ENCODE measurements at regions not wholly inside any gene's neighbourhood (a gene's known extent, or its start where the extent isn't known, plus 50 kb on each side); places are given as distances from the start of the nearest gene placed in this dataset.

- no peak for TF ChIP-seq ZBTB42 (CRISPR knock-in tag; IDR thresholded peaks at IDR 0.05)
- TF ChIP-seq GATAD1 (CRISPR knock-in tag; IDR thresholded peaks at IDR 0.05), result no peak
- no peak for TF ChIP-seq ZNF576 (CRISPR knock-in tag; IDR thresholded peaks at IDR 0.05)
- TF ChIP-seq, protein P1, sequence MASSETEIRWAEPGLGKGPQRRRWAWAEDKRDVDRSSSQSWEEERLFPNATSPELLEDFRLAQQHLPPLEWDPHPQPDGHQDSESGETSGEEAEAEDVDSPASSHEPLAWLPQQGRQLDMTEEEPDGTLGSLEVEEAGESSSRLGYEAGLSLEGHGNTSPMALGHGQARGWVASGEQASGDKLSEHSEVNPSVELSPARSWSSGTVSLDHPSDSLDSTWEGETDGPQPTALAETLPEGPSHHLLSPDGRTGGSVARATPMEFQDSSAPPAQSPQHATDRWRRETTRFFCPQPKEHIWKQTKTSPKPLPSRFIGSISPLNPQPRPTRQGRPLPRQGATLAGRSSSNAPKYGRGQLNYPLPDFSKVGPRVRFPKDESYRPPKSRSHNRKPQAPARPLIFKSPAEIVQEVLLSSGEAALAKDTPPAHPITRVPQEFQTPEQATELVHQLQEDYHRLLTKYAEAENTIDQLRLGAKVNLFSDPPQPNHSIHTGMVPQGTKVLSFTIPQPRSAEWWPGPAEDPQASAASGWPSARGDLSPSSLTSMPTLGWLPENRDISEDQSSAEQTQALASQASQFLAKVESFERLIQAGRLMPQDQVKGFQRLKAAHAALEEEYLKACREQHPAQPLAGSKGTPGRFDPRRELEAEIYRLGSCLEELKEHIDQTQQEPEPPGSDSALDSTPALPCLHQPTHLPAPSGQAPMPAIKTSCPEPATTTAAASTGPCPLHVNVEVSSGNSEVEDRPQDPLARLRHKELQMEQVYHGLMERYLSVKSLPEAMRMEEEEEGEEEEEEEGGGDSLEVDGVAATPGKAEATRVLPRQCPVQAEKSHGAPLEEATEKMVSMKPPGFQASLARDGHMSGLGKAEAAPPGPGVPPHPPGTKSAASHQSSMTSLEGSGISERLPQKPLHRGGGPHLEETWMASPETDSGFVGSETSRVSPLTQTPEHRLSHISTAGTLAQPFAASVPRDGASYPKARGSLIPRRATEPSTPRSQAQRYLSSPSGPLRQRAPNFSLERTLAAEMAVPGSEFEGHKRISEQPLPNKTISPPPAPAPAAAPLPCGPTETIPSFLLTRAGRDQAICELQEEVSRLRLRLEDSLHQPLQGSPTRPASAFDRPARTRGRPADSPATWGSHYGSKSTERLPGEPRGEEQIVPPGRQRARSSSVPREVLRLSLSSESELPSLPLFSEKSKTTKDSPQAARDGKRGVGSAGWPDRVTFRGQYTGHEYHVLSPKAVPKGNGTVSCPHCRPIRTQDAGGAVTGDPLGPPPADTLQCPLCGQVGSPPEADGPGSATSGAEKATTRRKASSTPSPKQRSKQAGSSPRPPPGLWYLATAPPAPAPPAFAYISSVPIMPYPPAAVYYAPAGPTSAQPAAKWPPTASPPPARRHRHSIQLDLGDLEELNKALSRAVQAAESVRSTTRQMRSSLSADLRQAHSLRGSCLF (CRISPR knock-in tag; IDR thresholded peaks at IDR 0.05; ENCODE audit: borderline replicate concordance), result no peak
- no peak for TF ChIP-seq REST (IDR thresholded peaks at IDR 0.05; ENCODE audit: borderline replicate concordance in 1 of 2, low read depth in 1 of 2, low read length in 2 of 2)
- TF ChIP-seq E2F2 (CRISPR knock-in tag; IDR thresholded peaks at IDR 0.05; ENCODE audit: borderline replicate concordance), result no peak
- TF ChIP-seq ZNF281 (CRISPR knock-in tag; IDR thresholded peaks at IDR 0.05; ENCODE audit: borderline replicate concordance), result no peak
- TF ChIP-seq TOPORS (CRISPR knock-in tag; IDR thresholded peaks at IDR 0.05), result no peak
- no peak for TF ChIP-seq ZNF451 (CRISPR knock-in tag; IDR thresholded peaks at IDR 0.05)
- TF ChIP-seq ZNF234 (CRISPR knock-in tag; conservative IDR thresholded peaks at IDR 0.05), result no peak
- no peak for TF ChIP-seq IRX3 (CRISPR knock-in tag; IDR thresholded peaks at IDR 0.05; ENCODE audit: borderline replicate concordance, low read depth)
- Histone ChIP-seq H3K4me1 (ENCODE audit: insufficient read depth, low read length) (no peaks in the 10 kb centered on the region), H3K27ac (ENCODE audit: extremely low read length, insufficient read depth, low read length) (no peak overlapping the region), H2AFZ (ENCODE audit: low read length) (no peak overlapping the region), H3K79me2 (ENCODE audit: insufficient read depth, low read length) (no peaks in the 10 kb centered on the region), H3K36me3 (replicated peaks in 1 of 2; ENCODE audit: control insufficient read depth in 1 of 2, insufficient read depth in 2 of 2, low read length in 2 of 2) (no peaks in the 10 kb centered on the region), H4K20me1 (ENCODE audit: insufficient read depth, low read length) (no peaks in the 10 kb centered on the region), H3K9me3 (ENCODE audit: low read length) (peaks cover 69% of the 10 kb centered on the region), H3K4me3 (replicated peaks in 1 of 3; ENCODE audit: insufficient read depth in 1 of 3, low read depth in 2 of 3, low read length in 3 of 3) (no peak overlapping the region), H3K4me2 (ENCODE audit: low read depth, low read length) (no peak overlapping the region), H3K9ac (ENCODE audit: insufficient read depth, low read depth, low read length) (no peak overlapping the region), H3K27me3 (ENCODE audit: control insufficient read depth in 1 of 2, insufficient read depth in 2 of 2, low read length in 2 of 2) (no peaks in the 10 kb centered on the region; a peak in 1 of 5 replicates)
- FAIRE-seq (no peak), DNase-seq (ENCODE audit: low spot score) (no peak), ATAC-seq (no peak)
- ChIA-PET POLR2A (no interaction called here), CTCF (ENCODE audit: low intra/inter-chr PET ratio, low total read pairs) (no interaction called here)
- no TSS peak for BruUV-seq (replicated peaks)
- WGBS (ENCODE audit: low lambda C conversion rate), result 0% methylated on average over 1 of the region's 1 CpG
- in situ Hi-C loops (cut with HindIII; ENCODE audit: extremely low pct_ligation_motif_present, low pct_unique_long_range_greater_than_20kb) (no loop called here), intact Hi-C loops (cut with micrococcal nuclease; ENCODE audit: unreplicated experiment) (no loop called here)
These were observed 300.9 kb downstream of the MRPS30 start for GRCh38 chr5:45109636-45110035.
